ENCODE measurements at regions not wholly inside any gene's neighbourhood (a gene's known extent, or its start where the extent isn't known, plus 50 kb on each side); places are given as distances from the start of the nearest gene placed in this dataset.

DNA sequence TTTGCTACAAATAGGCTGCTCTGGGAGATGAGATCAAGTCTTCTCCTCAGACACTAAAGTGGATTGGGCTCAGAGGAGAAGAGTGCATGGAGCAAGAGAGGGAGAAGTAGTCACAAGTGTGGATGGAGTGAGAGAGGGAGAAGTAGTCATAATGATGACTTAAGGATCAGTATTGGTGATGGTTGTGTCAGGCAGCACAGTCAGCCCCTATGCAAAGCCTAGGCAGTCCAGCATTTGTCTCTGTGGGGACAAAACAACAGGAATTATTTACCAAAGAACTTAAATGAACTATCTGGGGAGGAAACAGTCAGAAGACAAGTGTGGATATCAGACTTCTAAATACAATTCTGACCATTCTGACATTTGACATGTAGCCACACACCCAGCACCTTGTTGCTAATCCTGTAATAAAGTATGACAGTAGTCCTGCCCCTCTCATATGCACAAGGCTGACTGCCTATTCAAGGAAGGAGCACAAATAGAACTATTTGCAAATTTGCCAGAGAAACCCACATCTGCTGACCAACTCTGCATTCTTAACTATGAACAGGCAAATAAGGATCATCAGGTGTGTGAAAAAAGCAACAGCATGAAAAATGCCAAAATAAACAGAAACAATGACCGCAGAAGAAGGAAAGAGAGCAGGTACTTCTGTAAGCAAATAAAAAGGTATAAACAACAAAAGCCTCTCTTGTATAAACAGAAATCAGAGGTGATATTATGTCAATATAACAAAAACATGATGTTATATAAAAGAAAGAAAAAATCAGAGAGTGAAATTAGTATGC is 1597.9 kb upstream of the ACVR2A start:
- Mint-ChIP-seq H3K27ac (no peak overlapping the region), H3K27me3 (no peaks in the 10 kb centered on the region), H3K4me3 (no peak overlapping the region), H3K4me1 (no peaks in the 10 kb centered on the region), H3K9me3 (ENCODE audit: insufficient read depth) (no peaks in the 10 kb centered on the region)
- Histone ChIP-seq H4K20me1 (ENCODE audit: control insufficient read depth, insufficient read depth, low read length, poor library complexity, severe bottlenecking) (no peaks in the 10 kb centered on the region), H3K4me1 (ENCODE audit: control insufficient read depth in 2 of 2, insufficient read depth in 2 of 2, low read length in 2 of 2) (no peaks in the 10 kb centered on the region), H3K9ac (ENCODE audit: low read length) (no peak overlapping the region), H3K36me3 (replicated peaks in 1 of 2; ENCODE audit: control extremely low read depth in 1 of 2, control insufficient read depth in 1 of 2, extremely low read depth in 1 of 2, insufficient read depth in 2 of 2, low read length in 1 of 2) (no peaks in the 10 kb centered on the region), H2AFZ (ENCODE audit: insufficient read depth, low read depth, low read length, poor library complexity, severe bottlenecking) (no peak overlapping the region), H3K9me3 (ENCODE audit: control extremely low read depth in 1 of 3, control insufficient read depth in 2 of 3, insufficient read depth in 1 of 3, low read length in 2 of 3) (no peaks in the 10 kb centered on the region), H3K27me3 (replicated peaks in 1 of 4; ENCODE audit: control extremely low read depth in 1 of 4, control insufficient read depth in 3 of 4, insufficient read depth in 4 of 4, low read length in 3 of 4) (no peaks in the 10 kb centered on the region), H3K4me2 (replicated peaks; ENCODE audit: low read depth, low read length, poor library complexity, severe bottlenecking) (no peak overlapping the region), H3K27ac (ENCODE audit: low read length in 2 of 2) (no peak overlapping the region), H3K4me3 (ENCODE audit: control extremely low read depth in 1 of 5, extremely low read depth in 1 of 5, insufficient read depth in 1 of 5, low read depth in 2 of 5, low read length in 4 of 5) (no peak overlapping the region), H3K79me2 (ENCODE audit: control insufficient read depth, insufficient read depth, low read length) (no peaks in the 10 kb centered on the region)
- ATAC-seq (ENCODE audit: low read depth), result no peak
- POLR2A ChIA-PET, result no interaction called here
- CTCF ChIA-PET, result no interaction called here
- TF ChIP-seq, protein P1, sequence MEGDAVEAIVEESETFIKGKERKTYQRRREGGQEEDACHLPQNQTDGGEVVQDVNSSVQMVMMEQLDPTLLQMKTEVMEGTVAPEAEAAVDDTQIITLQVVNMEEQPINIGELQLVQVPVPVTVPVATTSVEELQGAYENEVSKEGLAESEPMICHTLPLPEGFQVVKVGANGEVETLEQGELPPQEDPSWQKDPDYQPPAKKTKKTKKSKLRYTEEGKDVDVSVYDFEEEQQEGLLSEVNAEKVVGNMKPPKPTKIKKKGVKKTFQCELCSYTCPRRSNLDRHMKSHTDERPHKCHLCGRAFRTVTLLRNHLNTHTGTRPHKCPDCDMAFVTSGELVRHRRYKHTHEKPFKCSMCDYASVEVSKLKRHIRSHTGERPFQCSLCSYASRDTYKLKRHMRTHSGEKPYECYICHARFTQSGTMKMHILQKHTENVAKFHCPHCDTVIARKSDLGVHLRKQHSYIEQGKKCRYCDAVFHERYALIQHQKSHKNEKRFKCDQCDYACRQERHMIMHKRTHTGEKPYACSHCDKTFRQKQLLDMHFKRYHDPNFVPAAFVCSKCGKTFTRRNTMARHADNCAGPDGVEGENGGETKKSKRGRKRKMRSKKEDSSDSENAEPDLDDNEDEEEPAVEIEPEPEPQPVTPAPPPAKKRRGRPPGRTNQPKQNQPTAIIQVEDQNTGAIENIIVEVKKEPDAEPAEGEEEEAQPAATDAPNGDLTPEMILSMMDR (IDR thresholded peaks at IDR 0.05), result no peak
- TF ChIP-seq EZH2 (IDR thresholded peaks at IDR 0.05; ENCODE audit: borderline replicate concordance, insufficient read depth, low read depth, low read length, poor library complexity, severe bottlenecking), result no peak
- intact Hi-C loops (cut with micrococcal nuclease), result no loop called here
- WGBS (ENCODE audit: insufficient coverage), result no CpG with 5 or more reads among the region's 1 CpG
- no peak for DNase-seq

DNA sequence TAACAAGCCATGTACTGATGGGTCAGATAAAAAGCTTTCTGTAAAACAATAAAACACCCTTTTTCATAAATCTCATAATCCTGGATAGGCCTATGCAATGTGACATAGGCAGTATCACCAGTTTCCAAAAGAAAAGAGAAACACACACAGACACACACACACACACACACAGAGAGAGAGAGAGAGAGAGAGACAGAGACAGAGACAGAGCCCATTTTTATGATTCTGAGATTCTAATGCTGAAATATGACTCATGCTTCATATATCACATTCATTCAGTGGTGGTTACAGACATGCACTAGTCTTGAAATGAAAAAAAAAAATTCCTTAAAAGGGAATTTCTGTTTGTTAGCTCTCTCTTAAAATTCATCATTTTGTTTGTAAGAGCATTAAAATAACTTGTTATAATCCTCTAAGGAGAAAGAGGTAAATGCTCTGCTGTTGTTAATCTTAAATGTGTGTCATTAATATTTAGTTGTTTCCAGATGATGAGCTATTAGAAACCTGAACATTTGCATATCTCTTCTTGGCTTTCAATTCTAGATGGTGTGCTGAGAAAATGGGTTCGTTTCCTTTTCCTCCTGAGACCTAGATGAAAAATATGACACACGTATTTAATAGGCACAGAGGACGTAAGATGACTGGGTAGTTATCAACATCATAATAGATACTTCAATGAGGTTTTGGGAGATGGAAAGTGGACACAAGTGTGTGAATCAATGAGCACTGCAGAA is 1598.7 kb upstream of the ACVR2A start:
- CTCF ChIA-PET, result interaction anchor here (1.1 kb wide), 1 partner anchor 11 kb away, joined by 3 read pairs; no protein-coding TSS in a partner anchor
- DNase-seq (no peak), ATAC-seq (ENCODE audit: low read depth) (no peak)
- H3K9me3 ChIP-seq (ENCODE audit: control extremely low read depth in 1 of 3, control insufficient read depth in 2 of 3, insufficient read depth in 1 of 3, low read length in 2 of 3), result no peaks in the 10 kb centered on the region
- no peak overlapping the region for H3K4me3 ChIP-seq (ENCODE audit: control extremely low read depth in 1 of 5, extremely low read depth in 1 of 5, insufficient read depth in 1 of 5, low read depth in 2 of 5, low read length in 4 of 5)
- H2AFZ ChIP-seq (ENCODE audit: insufficient read depth, low read depth, low read length, poor library complexity, severe bottlenecking), result no peak overlapping the region
- no peaks in the 10 kb centered on the region for H3K9me3 Mint-ChIP-seq (ENCODE audit: insufficient read depth)
- WGBS (ENCODE audit: insufficient coverage), result no CpG with 5 or more reads among the region's 3 CpGs
- H3K27ac Mint-ChIP-seq, result no peak overlapping the region
- no peak overlapping the region for H3K4me3 Mint-ChIP-seq
- no peaks in the 10 kb centered on the region for H3K36me3 ChIP-seq (replicated peaks in 1 of 2; ENCODE audit: control extremely low read depth in 1 of 2, control insufficient read depth in 1 of 2, extremely low read depth in 1 of 2, insufficient read depth in 2 of 2, low read length in 1 of 2)
- TF ChIP-seq, protein P1 (IDR thresholded peaks at IDR 0.05), result no peak
- no peak for TF ChIP-seq EZH2 (IDR thresholded peaks at IDR 0.05; ENCODE audit: borderline replicate concordance, insufficient read depth, low read depth, low read length, poor library complexity, severe bottlenecking)
- POLR2A ChIA-PET, result no interaction called here
- no peaks in the 10 kb centered on the region for H3K27me3 ChIP-seq (replicated peaks in 1 of 4; ENCODE audit: control extremely low read depth in 1 of 4, control insufficient read depth in 3 of 4, insufficient read depth in 4 of 4, low read length in 3 of 4)
- no peak overlapping the region for H3K27ac ChIP-seq (ENCODE audit: low read length in 2 of 2)
- H3K4me1 ChIP-seq (ENCODE audit: control insufficient read depth in 2 of 2, insufficient read depth in 2 of 2, low read length in 2 of 2), result no peaks in the 10 kb centered on the region
- no peaks in the 10 kb centered on the region for H3K4me1 Mint-ChIP-seq
- intact Hi-C loops (cut with micrococcal nuclease), result no loop called here
- H4K20me1 ChIP-seq (ENCODE audit: control insufficient read depth, insufficient read depth, low read length, poor library complexity, severe bottlenecking), result no peaks in the 10 kb centered on the region
- no peaks in the 10 kb centered on the region for H3K27me3 Mint-ChIP-seq
- no peaks in the 10 kb centered on the region for H3K79me2 ChIP-seq (ENCODE audit: control insufficient read depth, insufficient read depth, low read length)
- H3K4me2 ChIP-seq (replicated peaks; ENCODE audit: low read depth, low read length, poor library complexity, severe bottlenecking), result no peak overlapping the region
- no peak overlapping the region for H3K9ac ChIP-seq (ENCODE audit: low read length)
